COLO668 (cell line): ENCODE measurements at regions not wholly inside any gene's neighbourhood (a gene's known extent, or its start where the extent isn't known, plus 50 kb on each side); places are given as distances from the start of the nearest gene placed in this dataset.
"Not testable (repeated sequence)": the region's sequence is repeated elsewhere in the genome, so short reads cannot be mapped to it uniquely, and the experiment has no call there.

Source experiments
- DNase-seq: peaks from one replicate; lab custom pipeline; 2025; ENCODE audit not compliant: unreplicated experiment; lab: John Stamatoyannopoulos, UW

GRCh38 chr9:100794738-100795269 lies 216.9 kb downstream of the CAVIN4 start:
- DNase-seq: no peak

GRCh38 chr9:100803956-100804355 lies 224.6 kb upstream of the PLPPR1 start:
- no peak for DNase-seq

GRCh38 chr9:100811643-100812042 lies 216.9 kb upstream of the PLPPR1 start:
- DNase-seq: no peak

GRCh38 chr9:100813871-100814270 lies 214.7 kb upstream of the PLPPR1 start:
- no peak for DNase-seq

GRCh38 chr9:100819980-100820379 lies 208.5 kb upstream of the PLPPR1 start:
- no peak for DNase-seq

- not testable (repeated sequence) for DNase-seq
These were observed 195.5 kb upstream of the PLPPR1 start for GRCh38 chr9:100833035-100833434.

- no peak for DNase-seq
These were observed 189.7 kb upstream of the PLPPR1 start for GRCh38 chr9:100838857-100839256.

- no peak for DNase-seq
These were observed 179.8 kb upstream of the PLPPR1 start for GRCh38 chr9:100848726-100849125.

GRCh38 chr9:100852088-100852487 lies 176.4 kb upstream of the PLPPR1 start:
- no peak for DNase-seq

GRCh38 chr9:100856238-100856637 lies 172.3 kb upstream of the PLPPR1 start:
- DNase-seq: no peak

- no peak for DNase-seq
These were observed 163.4 kb upstream of the PLPPR1 start for GRCh38 chr9:100865111-100865510.

- DNase-seq: no peak
These were observed 162.9 kb upstream of the PLPPR1 start for GRCh38 chr9:100865648-100866047.

GRCh38 chr9:100869326-100869725 lies 159.2 kb upstream of the PLPPR1 start:
- no peak for DNase-seq

GRCh38 chr9:100879884-100880283 lies 148.6 kb upstream of the PLPPR1 start:
- no peak for DNase-seq

GRCh38 chr9:100880284-100880683 lies 148.2 kb upstream of the PLPPR1 start:
- DNase-seq: no peak

GRCh38 chr9:100884518-100884917 lies 144.0 kb upstream of the PLPPR1 start:
- no peak for DNase-seq

GRCh38 chr9:100890321-100890720 lies 138.2 kb upstream of the PLPPR1 start:
- no peak for DNase-seq

GRCh38 chr9:100911273-100911672 lies 117.3 kb upstream of the PLPPR1 start:
- no peak for DNase-seq

- no peak for DNase-seq
These were observed 115.3 kb upstream of the PLPPR1 start for GRCh38 chr9:100913257-100913656.

GRCh38 chr9:100914266-100914665 lies 114.3 kb upstream of the PLPPR1 start:
- DNase-seq: no peak

- DNase-seq: no peak
These were observed 109.0 kb upstream of the PLPPR1 start for GRCh38 chr9:100919506-100919905.

- DNase-seq: no peak
These were observed 102.2 kb upstream of the PLPPR1 start for GRCh38 chr9:100926366-100926765.

- DNase-seq: no peak
These were observed 100.8 kb upstream of the PLPPR1 start for GRCh38 chr9:100927763-100928162.

- DNase-seq: no peak
These were observed 94.9 kb upstream of the PLPPR1 start for GRCh38 chr9:100933656-100934055.
